MM.1S (cell line): ENCODE measurements at regions not wholly inside any gene's neighbourhood (a gene's known extent, or its start where the extent isn't known, plus 50 kb on each side); places are given as distances from the start of the nearest gene placed in this dataset.

Source experiments
- DNase-seq: peaks from one replicate; pipeline ENCODE4 v3.0.0-alpha.2; 2015
- H2AFZ ChIP-seq: fragments of 300-600 bp; sonication (generic); 2 replicates; pipeline ENCODE4 v1.6.0; 2016; ENCODE audit warnings: antibody characterized with exemption, low read length
- H3F3A ChIP-seq: fragments of 300-600 bp; sonication (generic); 2 replicates; pipeline ENCODE4 v1.6.1; 2016; ENCODE audit warnings: mild to moderate bottlenecking, antibody characterized with exemption, low read length, moderate library complexity, mixed read lengths; ENCODE audit not compliant: insufficient read depth
- H3K27ac ChIP-seq: fragments of 300-600 bp; sonication (generic); 2 replicates; pipeline ENCODE4 v1.5.1; 2016; ENCODE audit warnings: mild to moderate bottlenecking, low read length
- H3K27me3 ChIP-seq: fragments of 300-600 bp; sonication (generic); replicated peaks from 2 replicates; pipeline ENCODE4 v1.6.0; 2016; ENCODE audit warnings: low read length; ENCODE audit not compliant: insufficient read depth
- H3K36me3 ChIP-seq: fragments of 300-600 bp; sonication (generic); replicated peaks from 2 replicates; pipeline ENCODE4 v1.6.1; 2016; ENCODE audit warnings: mild to moderate bottlenecking, low read length, mixed read lengths; ENCODE audit not compliant: insufficient read depth
- H3K4me1 ChIP-seq: fragments of 300-600 bp; sonication (generic); 2 replicates; pipeline ENCODE4 v1.6.1; 2016; ENCODE audit warnings: low read length, mixed read lengths
- H3K4me2 ChIP-seq: fragments of 300-600 bp; sonication (generic); 2 replicates; pipeline ENCODE4 v1.6.0; 2016; ENCODE audit warnings: low read depth, low read length
- H3K4me3 ChIP-seq: fragments of 300-600 bp; sonication (generic); 2 replicates; pipeline ENCODE4 v1.5.1; 2016; ENCODE audit warnings: low read length, mixed read lengths
- H3K79me2 ChIP-seq: fragments of 300-600 bp; sonication (generic); 2 replicates; pipeline ENCODE4 v1.6.1; 2016; ENCODE audit warnings: mixed run types, low read length, mixed read lengths
- H3K9ac ChIP-seq: fragments of 300-600 bp; sonication (generic); 2 replicates; pipeline ENCODE4 v1.6.1; 2016; ENCODE audit warnings: low read length, mixed read lengths
- H3K9me2 ChIP-seq: fragments of 300-600 bp; sonication (generic); replicated peaks from 2 replicates; pipeline ENCODE4 v1.6.1; 2016; ENCODE audit warnings: mild to moderate bottlenecking, low read length, mixed read lengths; ENCODE audit not compliant: insufficient read depth
- H3K9me3 ChIP-seq: fragments of 300-600 bp; sonication (generic); replicated peaks from 2 replicates; pipeline ENCODE4 v1.6.1; 2016; ENCODE audit warnings: mild to moderate bottlenecking, low read length, mixed read lengths; ENCODE audit not compliant: insufficient read depth
- H4K20me1 ChIP-seq: fragments of 300-600 bp; sonication (generic); 2 replicates; pipeline ENCODE4 v1.6.1; 2016; ENCODE audit warnings: mild to moderate bottlenecking, low read length, moderate library complexity, mixed read lengths; ENCODE audit not compliant: insufficient read depth
- CTCF ChIP-seq: fragments of 300-600 bp; sonication (generic); IDR thresholded peaks from 2 replicates; pipeline ENCODE4 v1.5.1; 2016; ENCODE audit warnings: antibody characterized with exemption, low read length, mixed read lengths
- EZH2 ChIP-seq: fragments of 300-600 bp; sonication (generic); optimal IDR thresholded peaks from 2 replicates; pipeline ENCODE3; 2017; ENCODE audit warnings: low read depth, mild to moderate bottlenecking, antibody characterized with exemption, low read length, mixed read lengths
- EZH2phosphoT487 ChIP-seq: fragments of 300-600 bp; sonication (generic); IDR thresholded peaks from 2 replicates; pipeline ENCODE4 v1.6.1; 2018; ENCODE audit warnings: antibody characterized with exemption, low read length

GRCh38 chr5:167801999-167802398 lies 489.4 kb upstream of the WWC1 start:
- no peaks in the 10 kb centered on the region for H3K9me3 ChIP-seq
- H3K27ac ChIP-seq = no peak overlapping the region
- H3K9me2 ChIP-seq = no peaks in the 10 kb centered on the region
- no peak for DNase-seq
- H3K36me3 ChIP-seq = no peaks in the 10 kb centered on the region
- no peaks in the 10 kb centered on the region for H3K27me3 ChIP-seq
- H3F3A ChIP-seq = no peaks in the 10 kb centered on the region
- no peak overlapping the region for H3K4me2 ChIP-seq
- no peaks in the 10 kb centered on the region for H4K20me1 ChIP-seq
- no peaks in the 10 kb centered on the region for H3K4me1 ChIP-seq
- no peaks in the 10 kb centered on the region for H3K79me2 ChIP-seq
- H2AFZ ChIP-seq = no peak overlapping the region
- no peak overlapping the region for H3K9ac ChIP-seq
- TF ChIP-seq CTCF = no peak
- no peak for TF ChIP-seq EZH2phosphoT487
- no peak for TF ChIP-seq EZH2
- H3K4me3 ChIP-seq = no peak overlapping the region

GRCh38 chr5:167802755-167803431 lies 488.6 kb upstream of the WWC1 start:
- TF ChIP-seq CTCF (no peak), EZH2phosphoT487 (no peak), EZH2 (no peak)
- no peaks in the 10 kb centered on the region for H4K20me1 ChIP-seq
- DNase-seq = no peak
- no peaks in the 10 kb centered on the region for H3K9me2 ChIP-seq
- H3K4me3 ChIP-seq = no peak overlapping the region
- no peaks in the 10 kb centered on the region for H3K36me3 ChIP-seq
- no peaks in the 10 kb centered on the region for H3K9me3 ChIP-seq
- no peaks in the 10 kb centered on the region for H3K79me2 ChIP-seq
- no peaks in the 10 kb centered on the region for H3F3A ChIP-seq
- no peak overlapping the region for H2AFZ ChIP-seq
- H3K27ac ChIP-seq = no peak overlapping the region
- H3K4me1 ChIP-seq = no peaks in the 10 kb centered on the region
- no peak overlapping the region for H3K4me2 ChIP-seq
- no peaks in the 10 kb centered on the region for H3K27me3 ChIP-seq
- H3K9ac ChIP-seq = no peak overlapping the region

GRCh38 chr5:167804512-167805220 lies 486.8 kb upstream of the WWC1 start:
- Histone ChIP-seq H3K9me3 (no peaks in the 10 kb centered on the region), H3F3A (no peaks in the 10 kb centered on the region), H3K27ac (no peak overlapping the region), H3K4me3 (no peak overlapping the region), H3K79me2 (no peaks in the 10 kb centered on the region), H3K36me3 (no peaks in the 10 kb centered on the region), H4K20me1 (no peaks in the 10 kb centered on the region), H3K9ac (no peak overlapping the region), H3K4me1 (no peaks in the 10 kb centered on the region), H3K9me2 (no peaks in the 10 kb centered on the region), H2AFZ (no peak overlapping the region), H3K4me2 (no peak overlapping the region), H3K27me3 (no peaks in the 10 kb centered on the region)
- no peak for TF ChIP-seq EZH2
- no peak for TF ChIP-seq EZH2phosphoT487
- TF ChIP-seq CTCF = no peak
- no peak for DNase-seq
